Loucy (cell line): ENCODE measurements at regions not wholly inside any gene's neighbourhood (a gene's known extent, or its start where the extent isn't known, plus 50 kb on each side); places are given as distances from the start of the nearest gene placed in this dataset.

Source experiments
- H2AFZ ChIP-seq: fragments of 200-600 bp; sonication (generic); 2 replicates; pipeline ENCODE4 v1.6.0; 2016; ENCODE audit warnings: antibody characterized with exemption, mild to moderate bottlenecking, low read length, moderate library complexity
- H3F3A ChIP-seq: fragments of 200-600 bp; 2 replicates; pipeline ENCODE4 v1.6.0; 2016; ENCODE audit warnings: antibody characterized with exemption, low read depth, mild to moderate bottlenecking
- H3K27me3 ChIP-seq: fragments of 200-600 bp; sonication (generic); 2 replicates; pipeline ENCODE4 v1.6.1; 2014; ENCODE audit warnings: low read length, mild to moderate bottlenecking; ENCODE audit not compliant: insufficient read depth, poor library complexity, severe bottlenecking
- H3K36me3 ChIP-seq: fragments of 200-600 bp; sonication (generic); 2 replicates; pipeline ENCODE4 v1.6.1; 2016; ENCODE audit warnings: low read length; ENCODE audit not compliant: insufficient read depth
- H3K4me1 ChIP-seq: fragments of 200-600 bp; sonication (generic); 2 replicates; pipeline ENCODE4 v1.5.1; 2014; ENCODE audit warnings: low read length, mild to moderate bottlenecking; ENCODE audit not compliant: insufficient read depth, poor library complexity, severe bottlenecking
- H3K4me2 ChIP-seq: fragments of 200-600 bp; sonication (generic); 2 replicates; pipeline ENCODE4 v1.6.0; 2014; ENCODE audit warnings: antibody characterized with exemption, low read length, low read depth, mild to moderate bottlenecking; ENCODE audit not compliant: poor library complexity, severe bottlenecking
- H3K4me3 ChIP-seq: fragments of 200-600 bp; sonication (generic); 2 replicates; pipeline ENCODE4 v1.5.1; 2014; ENCODE audit warnings: low read length, mild to moderate bottlenecking, mixed read lengths; ENCODE audit not compliant: poor library complexity, severe bottlenecking
- H3K79me2 ChIP-seq: fragments of 200-600 bp; sonication (generic); 2 replicates; pipeline ENCODE4 v1.6.1; 2014; ENCODE audit warnings: low read length; ENCODE audit not compliant: insufficient read depth
- H3K9ac ChIP-seq: fragments of 200-600 bp; sonication (generic); 2 replicates; pipeline ENCODE4 v1.6.0; 2014; ENCODE audit warnings: mild to moderate bottlenecking, low read depth, low read length, moderate library complexity; ENCODE audit not compliant: poor library complexity, severe bottlenecking
- H3K9me2 ChIP-seq: fragments of 200-600 bp; sonication (generic); replicated peaks from 2 replicates; pipeline ENCODE4 v1.6.1; 2016; ENCODE audit warnings: low read depth, low read length, mixed read lengths
- H3K9me3 ChIP-seq: fragments of 200-600 bp; sonication (generic); 2 replicates; pipeline ENCODE4 v1.6.1; 2014; ENCODE audit warnings: mild to moderate bottlenecking, antibody characterized with exemption, low read length, low read depth; ENCODE audit not compliant: insufficient read depth
- H4K20me1 ChIP-seq: fragments of 200-600 bp; sonication (generic); 2 replicates; pipeline ENCODE4 v1.6.0; 2014; ENCODE audit warnings: antibody characterized with exemption, low read length, mild to moderate bottlenecking; ENCODE audit not compliant: insufficient read depth, poor library complexity, severe bottlenecking
- EZH2phosphoT487 ChIP-seq: fragments of 200-600 bp; IDR thresholded peaks from 2 replicates; pipeline ENCODE4 v1.6.1; 2018; ENCODE audit warnings: antibody characterized with exemption, mild to moderate bottlenecking, moderate library complexity, borderline replicate concordance
- TF ChIP-seq, protein P1 (sequence below): fragments of 200-600 bp; sonication (generic); conservative IDR thresholded peaks from 2 replicates; pipeline ENCODE4 v1.5.1; 2014; ENCODE audit warnings: mild to moderate bottlenecking, antibody characterized with exemption, low read length

DNA sequence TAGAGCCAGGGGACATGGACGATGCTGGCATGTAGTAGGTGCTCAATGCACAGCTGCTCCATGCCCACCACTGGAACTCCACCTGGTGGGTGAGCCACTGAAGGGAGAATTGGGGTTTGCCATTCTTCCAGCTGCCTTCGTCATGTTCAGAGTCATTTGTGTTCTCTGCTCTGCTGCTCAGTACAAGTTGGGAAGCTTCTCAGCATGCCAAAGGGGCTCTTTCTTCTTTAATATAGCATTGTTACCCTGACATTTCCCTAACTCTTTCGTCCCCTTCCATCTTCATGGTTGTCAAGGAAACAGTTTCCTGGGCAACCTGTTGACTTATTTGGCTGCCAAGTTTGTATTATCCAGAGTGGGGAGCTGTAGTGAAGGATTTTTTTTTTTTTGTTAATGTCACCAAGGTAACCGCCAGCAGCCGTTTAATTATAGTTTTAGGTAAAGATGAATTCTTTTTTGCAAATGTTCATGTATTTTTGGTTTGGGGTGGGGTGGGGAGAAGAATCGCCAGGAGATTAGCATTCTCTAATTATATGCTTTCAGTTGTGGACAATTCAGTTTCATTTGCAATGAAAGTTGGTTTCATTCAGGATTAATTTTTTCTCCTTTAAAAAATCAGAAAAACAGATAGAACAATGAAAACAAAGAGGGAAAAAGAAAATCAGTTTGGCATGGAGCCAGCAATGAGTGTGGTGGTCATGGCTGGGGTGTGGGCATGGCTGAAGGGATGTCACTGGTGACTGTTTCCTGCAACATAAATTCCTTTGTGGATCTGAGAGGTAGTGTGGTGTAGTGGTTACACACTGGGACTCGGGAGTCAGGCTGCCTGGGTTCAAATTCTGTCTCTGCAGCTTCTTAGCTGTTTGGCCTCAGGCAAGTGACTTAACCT, 73.0 kb upstream of the KCNG1 start:
- H3K9ac ChIP-seq: no peak overlapping the region
- no peaks in the 10 kb centered on the region for H3K4me1 ChIP-seq
- no peaks in the 10 kb centered on the region for H3K36me3 ChIP-seq
- no peaks in the 10 kb centered on the region for H3K27me3 ChIP-seq
- no peaks in the 10 kb centered on the region for H3K9me3 ChIP-seq
- H2AFZ ChIP-seq: no peak overlapping the region
- TF ChIP-seq EZH2phosphoT487: no peak
- TF ChIP-seq, protein P1, sequence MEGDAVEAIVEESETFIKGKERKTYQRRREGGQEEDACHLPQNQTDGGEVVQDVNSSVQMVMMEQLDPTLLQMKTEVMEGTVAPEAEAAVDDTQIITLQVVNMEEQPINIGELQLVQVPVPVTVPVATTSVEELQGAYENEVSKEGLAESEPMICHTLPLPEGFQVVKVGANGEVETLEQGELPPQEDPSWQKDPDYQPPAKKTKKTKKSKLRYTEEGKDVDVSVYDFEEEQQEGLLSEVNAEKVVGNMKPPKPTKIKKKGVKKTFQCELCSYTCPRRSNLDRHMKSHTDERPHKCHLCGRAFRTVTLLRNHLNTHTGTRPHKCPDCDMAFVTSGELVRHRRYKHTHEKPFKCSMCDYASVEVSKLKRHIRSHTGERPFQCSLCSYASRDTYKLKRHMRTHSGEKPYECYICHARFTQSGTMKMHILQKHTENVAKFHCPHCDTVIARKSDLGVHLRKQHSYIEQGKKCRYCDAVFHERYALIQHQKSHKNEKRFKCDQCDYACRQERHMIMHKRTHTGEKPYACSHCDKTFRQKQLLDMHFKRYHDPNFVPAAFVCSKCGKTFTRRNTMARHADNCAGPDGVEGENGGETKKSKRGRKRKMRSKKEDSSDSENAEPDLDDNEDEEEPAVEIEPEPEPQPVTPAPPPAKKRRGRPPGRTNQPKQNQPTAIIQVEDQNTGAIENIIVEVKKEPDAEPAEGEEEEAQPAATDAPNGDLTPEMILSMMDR: no peak
- H3F3A ChIP-seq: no peaks in the 10 kb centered on the region
- H4K20me1 ChIP-seq: no peaks in the 10 kb centered on the region
- H3K4me3 ChIP-seq: no peak overlapping the region
- no peaks in the 10 kb centered on the region for H3K79me2 ChIP-seq
- no peaks in the 10 kb centered on the region for H3K9me2 ChIP-seq
- H3K4me2 ChIP-seq: no peak overlapping the region

DNA sequence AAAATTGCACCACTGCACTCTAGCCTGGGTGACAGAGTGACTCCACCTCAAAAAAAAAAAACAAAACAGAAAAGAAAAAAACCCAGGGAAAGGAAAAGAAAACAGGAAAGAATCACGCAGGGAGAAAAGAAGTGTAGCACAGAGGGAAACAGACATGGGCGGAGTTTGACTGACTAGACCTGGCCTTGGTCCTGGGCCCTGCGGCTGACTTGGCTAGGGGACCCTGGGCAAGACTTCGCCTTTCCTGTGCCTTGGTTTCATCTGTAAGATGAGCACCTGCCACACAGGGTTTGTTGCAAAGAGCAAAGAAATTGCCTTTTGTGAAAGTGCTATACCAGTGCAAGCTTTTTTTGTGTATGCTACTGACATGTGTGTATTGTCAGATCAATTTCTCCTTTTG, 71.3 kb upstream of the KCNG1 start:
- Histone ChIP-seq H2AFZ (no peak overlapping the region), H3K27me3 (no peaks in the 10 kb centered on the region), H3K4me1 (no peaks in the 10 kb centered on the region), H3K9ac (no peak overlapping the region), H4K20me1 (no peaks in the 10 kb centered on the region), H3K4me3 (no peak overlapping the region), H3K9me2 (no peaks in the 10 kb centered on the region), H3K36me3 (no peaks in the 10 kb centered on the region), H3F3A (no peaks in the 10 kb centered on the region), H3K9me3 (no peaks in the 10 kb centered on the region), H3K4me2 (no peak overlapping the region), H3K79me2 (no peaks in the 10 kb centered on the region)
- TF ChIP-seq, protein P1: no peak
- no peak for TF ChIP-seq EZH2phosphoT487

DNA sequence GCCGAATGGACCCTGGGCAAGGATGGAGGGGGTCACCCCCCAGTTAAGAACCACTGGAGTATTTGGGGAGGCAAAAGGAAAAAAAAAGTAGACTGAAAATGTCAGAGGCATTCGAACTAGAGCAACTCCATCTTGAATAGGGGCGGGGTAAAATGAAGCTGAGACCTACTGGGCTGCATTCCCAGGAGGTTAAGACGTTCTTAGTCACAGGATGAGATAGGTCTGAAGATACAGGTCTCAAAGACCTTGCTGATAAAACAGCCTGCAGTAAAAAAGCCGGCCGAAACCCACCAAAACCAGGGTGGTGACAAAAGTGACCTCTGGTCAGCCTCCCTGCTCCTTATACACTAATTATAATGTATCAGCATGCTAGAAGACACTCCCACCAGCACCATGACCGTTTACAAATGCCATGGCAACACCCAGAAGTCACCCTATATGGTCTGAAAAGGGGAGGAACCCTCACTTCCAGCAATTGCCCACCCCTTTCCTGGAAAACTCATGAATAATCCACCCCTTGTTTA, 70.4 kb upstream of the KCNG1 start:
- H3K9ac ChIP-seq: no peak overlapping the region
- TF ChIP-seq, protein P1: no peak
- TF ChIP-seq EZH2phosphoT487: no peak
- no peaks in the 10 kb centered on the region for H3K36me3 ChIP-seq
- no peaks in the 10 kb centered on the region for H3K4me1 ChIP-seq
- no peak overlapping the region for H2AFZ ChIP-seq
- H3K79me2 ChIP-seq: no peaks in the 10 kb centered on the region
- H3K4me3 ChIP-seq: no peak overlapping the region
- no peaks in the 10 kb centered on the region for H3K9me2 ChIP-seq
- no peaks in the 10 kb centered on the region for H3K27me3 ChIP-seq
- H3F3A ChIP-seq: no peaks in the 10 kb centered on the region
- H4K20me1 ChIP-seq: no peaks in the 10 kb centered on the region
- no peak overlapping the region for H3K4me2 ChIP-seq
- no peaks in the 10 kb centered on the region for H3K9me3 ChIP-seq
